GM12873 (cell line): ENCODE measurements at regions not wholly inside any gene's neighbourhood (a gene's known extent, or its start where the extent isn't known, plus 50 kb on each side); places are given as distances from the start of the nearest gene placed in this dataset.

Source experiments
- TF ChIP-seq, protein P1 (sequence below): IDR thresholded peaks from 2 replicates; pipeline ENCODE4 v1.5.1; 2012; ENCODE audit warnings: low read depth, mild to moderate bottlenecking, moderate library complexity, low read length, control low read depth; ENCODE audit not compliant: insufficient read depth; ENCODE audit errors: missing control alignments

DNA sequence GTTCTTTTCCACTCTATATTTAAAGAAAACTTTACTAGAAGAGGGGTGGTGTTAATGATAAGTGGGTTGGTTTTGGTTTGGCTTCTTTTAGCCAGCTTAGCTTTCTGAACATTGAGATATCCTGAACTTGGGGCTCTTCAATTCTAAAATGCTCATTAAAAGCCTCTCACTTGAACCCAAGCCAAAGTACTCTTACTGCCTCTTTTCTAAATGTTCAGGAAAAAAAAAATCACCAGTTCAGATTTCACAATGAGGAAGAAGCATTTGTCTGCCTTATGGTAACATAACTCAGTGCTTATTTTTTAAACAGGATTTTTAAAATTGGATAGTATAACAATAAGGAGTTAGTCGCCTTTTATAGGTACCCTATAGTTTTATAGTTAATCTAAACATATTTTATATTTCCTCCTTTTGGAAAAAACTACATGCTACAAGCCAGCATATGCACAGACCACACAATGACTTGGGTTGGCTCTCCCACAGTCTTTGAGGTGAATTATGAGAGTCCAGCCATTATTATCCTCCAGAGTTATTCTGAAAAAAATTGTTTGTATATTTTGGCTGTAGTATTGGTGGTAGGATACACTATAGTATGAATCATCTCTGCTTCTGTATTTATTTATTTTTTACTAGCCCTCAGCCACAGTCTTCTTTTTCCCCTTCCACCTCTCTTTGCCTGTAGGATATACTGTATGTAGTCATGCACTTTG lies 195.5 kb upstream of the TMPO start:
- TF ChIP-seq, protein P1, sequence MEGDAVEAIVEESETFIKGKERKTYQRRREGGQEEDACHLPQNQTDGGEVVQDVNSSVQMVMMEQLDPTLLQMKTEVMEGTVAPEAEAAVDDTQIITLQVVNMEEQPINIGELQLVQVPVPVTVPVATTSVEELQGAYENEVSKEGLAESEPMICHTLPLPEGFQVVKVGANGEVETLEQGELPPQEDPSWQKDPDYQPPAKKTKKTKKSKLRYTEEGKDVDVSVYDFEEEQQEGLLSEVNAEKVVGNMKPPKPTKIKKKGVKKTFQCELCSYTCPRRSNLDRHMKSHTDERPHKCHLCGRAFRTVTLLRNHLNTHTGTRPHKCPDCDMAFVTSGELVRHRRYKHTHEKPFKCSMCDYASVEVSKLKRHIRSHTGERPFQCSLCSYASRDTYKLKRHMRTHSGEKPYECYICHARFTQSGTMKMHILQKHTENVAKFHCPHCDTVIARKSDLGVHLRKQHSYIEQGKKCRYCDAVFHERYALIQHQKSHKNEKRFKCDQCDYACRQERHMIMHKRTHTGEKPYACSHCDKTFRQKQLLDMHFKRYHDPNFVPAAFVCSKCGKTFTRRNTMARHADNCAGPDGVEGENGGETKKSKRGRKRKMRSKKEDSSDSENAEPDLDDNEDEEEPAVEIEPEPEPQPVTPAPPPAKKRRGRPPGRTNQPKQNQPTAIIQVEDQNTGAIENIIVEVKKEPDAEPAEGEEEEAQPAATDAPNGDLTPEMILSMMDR = no peak

DNA sequence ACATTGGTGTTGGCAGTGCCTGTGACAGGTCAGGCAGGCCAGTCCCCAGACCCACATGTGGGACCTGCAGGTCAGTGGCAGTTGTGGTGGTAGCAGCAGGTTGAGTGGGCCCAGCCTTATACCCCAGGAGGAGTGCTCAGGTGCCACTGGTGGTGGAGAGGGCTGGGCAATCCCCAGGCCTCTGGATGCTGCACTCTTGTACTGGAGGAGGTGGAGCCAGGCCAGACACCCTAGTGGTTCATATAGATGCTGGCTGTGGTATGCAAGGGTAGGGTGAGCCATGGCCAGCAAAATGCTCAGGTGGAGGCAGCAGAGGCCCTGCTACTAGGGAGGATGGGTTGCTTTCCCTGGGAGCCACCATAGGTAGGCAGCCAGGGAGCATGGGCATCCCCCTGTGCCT lies 190.4 kb upstream of the TMPO start:
- TF ChIP-seq, protein P1 = no peak

DNA sequence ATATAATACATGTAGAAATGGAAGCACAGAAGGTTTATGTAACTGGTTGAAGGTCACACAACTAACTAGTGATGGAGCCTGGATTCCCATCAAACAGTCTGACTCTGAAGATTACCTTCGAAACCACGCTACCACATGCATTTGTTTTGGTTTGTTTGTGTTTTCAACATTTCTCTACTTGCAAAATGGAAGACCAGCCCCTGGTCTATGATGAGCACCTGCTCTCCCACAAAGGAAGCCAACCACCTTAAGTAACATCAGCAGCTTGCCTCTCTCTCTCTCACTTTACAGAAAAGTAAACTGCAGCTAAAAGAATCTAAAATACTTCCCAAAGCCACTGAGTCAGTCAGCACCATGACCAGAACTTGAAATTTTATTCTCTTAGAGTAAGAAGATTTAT lies 186.9 kb upstream of the TMPO start:
- TF ChIP-seq, protein P1 = no peak

DNA sequence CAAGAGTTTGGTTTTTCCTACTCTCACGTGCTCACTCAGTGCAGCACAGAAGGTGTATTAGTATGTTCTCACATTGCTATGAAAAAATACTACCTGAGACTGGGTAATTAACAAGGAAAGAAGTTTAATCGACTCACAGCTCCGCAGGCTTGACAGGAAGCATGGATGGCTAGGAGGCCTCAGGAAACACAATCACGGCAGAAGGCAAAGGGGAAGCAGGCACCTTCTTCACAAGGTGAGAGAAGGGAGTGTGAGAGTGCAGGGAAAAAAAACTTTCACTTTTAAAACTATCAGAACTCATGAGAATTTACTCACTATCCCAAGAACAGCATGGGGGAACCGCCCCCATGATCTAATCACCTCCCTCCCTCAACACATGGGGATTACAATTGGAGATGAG lies 185.8 kb upstream of the TMPO start:
- TF ChIP-seq, protein P1 = no peak

DNA sequence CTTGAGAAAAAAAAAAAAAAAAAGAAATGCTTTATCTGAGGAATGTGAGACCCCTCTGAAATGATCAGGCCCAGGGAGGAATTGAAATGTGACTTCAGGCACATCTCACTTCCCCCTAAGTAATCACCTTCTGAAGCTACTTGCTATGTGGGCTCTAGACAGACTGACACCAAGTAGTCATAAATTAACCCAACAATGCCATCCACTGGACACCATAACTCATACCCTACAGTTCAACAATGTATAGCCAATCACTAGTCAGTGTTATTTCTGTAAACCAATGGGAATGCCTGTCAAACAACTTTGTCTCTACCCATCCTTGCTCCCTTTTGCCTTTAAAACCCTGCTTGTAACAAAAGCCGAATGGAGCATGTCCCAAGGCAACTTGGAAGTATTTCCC lies 182.7 kb upstream of the TMPO start:
- TF ChIP-seq, protein P1 = no peak

DNA sequence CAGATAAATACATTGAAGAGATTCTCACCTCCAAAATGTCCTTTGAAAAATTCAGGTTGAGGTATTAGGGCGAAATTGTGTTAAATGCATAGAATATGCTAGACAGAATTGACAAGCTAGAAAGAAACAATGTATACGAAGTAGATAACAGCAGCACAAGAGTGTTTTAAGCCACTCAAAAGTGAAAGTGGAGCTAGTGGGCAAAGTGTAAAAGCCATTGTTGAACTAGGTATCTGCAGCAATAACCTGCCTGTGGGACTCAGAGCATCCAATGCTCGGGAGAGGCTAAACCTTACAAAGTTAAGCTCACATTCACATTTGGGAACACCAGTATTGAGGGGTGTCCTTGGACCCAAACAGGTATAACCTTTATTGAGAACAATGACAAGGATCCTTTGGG lies 180.6 kb upstream of the TMPO start:
- TF ChIP-seq, protein P1 = no peak

DNA sequence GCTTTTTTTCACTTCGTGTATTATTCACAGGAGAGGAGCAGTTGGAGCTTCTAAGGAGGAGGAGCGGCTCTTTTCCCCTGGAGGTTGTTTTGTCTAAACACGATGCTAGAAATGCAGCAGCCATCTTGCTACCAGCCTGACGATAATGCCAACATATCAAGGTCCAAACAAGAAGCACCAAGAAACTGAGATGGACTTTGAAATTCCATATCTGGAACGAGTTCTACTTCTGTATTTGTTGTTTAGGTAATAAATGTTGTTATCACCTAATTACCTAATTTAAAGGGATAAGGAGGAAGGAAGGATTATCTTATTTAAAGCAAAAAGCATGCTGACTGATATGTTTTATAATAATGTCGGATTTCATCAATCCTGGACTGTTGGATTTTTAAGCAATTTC lies 174.4 kb upstream of the TMPO start:
- TF ChIP-seq, protein P1 = no peak
